ENCODE measurements at regions not wholly inside any gene's neighbourhood (a gene's known extent, or its start where the extent isn't known, plus 50 kb on each side); places are given as distances from the start of the nearest gene placed in this dataset.

DNA sequence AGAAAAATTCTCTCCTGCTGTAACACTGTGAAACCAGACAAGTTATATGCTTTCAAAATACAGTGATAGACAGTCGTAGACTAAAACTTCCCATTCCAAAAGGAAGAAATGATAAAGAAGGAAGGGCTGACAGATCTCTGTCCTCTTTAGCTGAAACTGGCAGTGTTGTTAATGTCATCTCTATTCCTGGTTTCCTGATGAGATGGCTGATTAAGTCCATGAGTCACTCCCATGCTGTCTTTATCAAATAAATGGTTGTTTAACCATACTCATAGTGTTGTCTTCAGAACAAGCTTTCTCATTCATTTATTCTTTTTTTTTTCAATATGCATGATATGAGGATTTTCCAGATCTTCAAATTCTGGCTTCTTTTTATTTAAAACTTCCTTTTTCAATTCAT is 952.2 kb upstream of the WWC1 start:
- H3K4me2 ChIP-seq (ENCODE audit: insufficient read depth, low read length): no peak overlapping the region
- no peaks in the 10 kb centered on the region for H3K9me3 ChIP-seq (ENCODE audit: low read depth, low read length)
- TF ChIP-seq CTCF (IDR thresholded peaks at IDR 0.05; ENCODE audit: extremely low read depth, low read depth, low read length): no peak
- no peaks in the 10 kb centered on the region for H3K79me2 ChIP-seq (ENCODE audit: insufficient read depth, low read length)
- no peak overlapping the region for H3K27ac ChIP-seq (ENCODE audit: low read depth, low read length)
- no peaks in the 10 kb centered on the region for H4K20me1 ChIP-seq (ENCODE audit: insufficient read depth, low read length)
- H2AFZ ChIP-seq (ENCODE audit: low read length): no peak overlapping the region
- no peaks in the 10 kb centered on the region for H3K4me1 ChIP-seq (ENCODE audit: insufficient read depth, low read length)
- no peaks in the 10 kb centered on the region for H3K36me3 ChIP-seq (ENCODE audit: insufficient read depth, low read length)
- H3K27me3 ChIP-seq (ENCODE audit: insufficient read depth, low read length): no peaks in the 10 kb centered on the region
- no peak for DNase-seq (ENCODE audit: insufficient read length, low spot score, missing footprints)
- no peak overlapping the region for H3K4me3 ChIP-seq (ENCODE audit: insufficient read depth, low read length)

- Histone ChIP-seq H3K9me3 (ENCODE audit: low read depth, low read length) (no peaks in the 10 kb centered on the region), H3K27me3 (ENCODE audit: insufficient read depth, low read length) (no peaks in the 10 kb centered on the region), H3K79me2 (ENCODE audit: insufficient read depth, low read length) (no peaks in the 10 kb centered on the region), H3K4me1 (ENCODE audit: insufficient read depth, low read length) (no peaks in the 10 kb centered on the region), H3K36me3 (ENCODE audit: insufficient read depth, low read length) (no peaks in the 10 kb centered on the region), H2AFZ (ENCODE audit: low read length) (no peak overlapping the region), H3K4me3 (ENCODE audit: insufficient read depth, low read length) (no peak overlapping the region), H3K4me2 (ENCODE audit: insufficient read depth, low read length) (no peak overlapping the region), H3K27ac (ENCODE audit: low read depth, low read length) (no peak overlapping the region), H4K20me1 (ENCODE audit: insufficient read depth, low read length) (no peaks in the 10 kb centered on the region)
- DNase-seq (ENCODE audit: insufficient read length, low spot score, missing footprints): no peak
- no peak for TF ChIP-seq CTCF (IDR thresholded peaks at IDR 0.05; ENCODE audit: extremely low read depth, low read depth, low read length)
These were observed 945.0 kb upstream of the WWC1 start for GRCh38 chr5:167346461-167346860.

DNA sequence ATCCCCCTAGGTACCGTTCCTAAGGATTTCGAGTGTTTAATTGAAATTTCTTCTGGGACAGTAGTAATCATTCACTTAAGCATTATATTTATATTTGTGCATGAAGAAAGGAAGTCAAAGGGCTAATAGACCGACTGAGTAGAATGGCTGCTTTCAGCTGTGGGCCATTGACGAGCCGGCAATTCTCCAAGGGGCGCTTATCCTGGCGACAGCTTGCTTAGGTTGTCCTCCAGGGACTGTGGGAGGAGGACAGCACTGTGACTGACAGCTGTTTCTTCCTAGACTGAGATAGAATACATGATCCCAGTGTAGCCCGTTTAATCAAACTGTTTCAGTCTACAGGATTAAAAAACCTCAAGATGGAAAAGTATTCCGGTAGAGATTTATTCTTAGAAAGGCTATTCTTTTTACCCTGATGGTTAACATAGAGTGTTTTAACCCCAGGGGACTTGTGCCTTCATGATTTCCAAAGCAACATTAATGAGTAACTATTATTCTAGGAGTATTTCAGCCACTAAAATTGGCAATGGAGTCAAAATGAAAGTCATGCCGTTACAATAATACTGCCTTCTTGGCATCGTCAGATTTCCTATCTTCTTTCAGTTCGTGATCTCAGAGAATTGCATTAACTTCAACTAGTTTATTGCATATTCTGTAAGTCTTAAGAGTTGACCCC is 943.1 kb upstream of the WWC1 start:
- H3K79me2 ChIP-seq (ENCODE audit: insufficient read depth, low read length): no peaks in the 10 kb centered on the region
- no peak overlapping the region for H3K4me3 ChIP-seq (ENCODE audit: insufficient read depth, low read length)
- H3K4me1 ChIP-seq (ENCODE audit: insufficient read depth, low read length): no peaks in the 10 kb centered on the region
- no peak for DNase-seq (ENCODE audit: insufficient read length, low spot score, missing footprints)
- no peak overlapping the region for H3K27ac ChIP-seq (ENCODE audit: low read depth, low read length)
- peak overlapping the region; percentile 21 for H3K4me2 ChIP-seq (ENCODE audit: insufficient read depth, low read length)
- H4K20me1 ChIP-seq (ENCODE audit: insufficient read depth, low read length): no peaks in the 10 kb centered on the region
- no peaks in the 10 kb centered on the region for H3K9me3 ChIP-seq (ENCODE audit: low read depth, low read length)
- TF ChIP-seq CTCF (IDR thresholded peaks at IDR 0.05; ENCODE audit: extremely low read depth, low read depth, low read length): no peak
- no peak overlapping the region for H2AFZ ChIP-seq (ENCODE audit: low read length)
- no peaks in the 10 kb centered on the region for H3K36me3 ChIP-seq (ENCODE audit: insufficient read depth, low read length)
- no peaks in the 10 kb centered on the region for H3K27me3 ChIP-seq (ENCODE audit: insufficient read depth, low read length)

DNA sequence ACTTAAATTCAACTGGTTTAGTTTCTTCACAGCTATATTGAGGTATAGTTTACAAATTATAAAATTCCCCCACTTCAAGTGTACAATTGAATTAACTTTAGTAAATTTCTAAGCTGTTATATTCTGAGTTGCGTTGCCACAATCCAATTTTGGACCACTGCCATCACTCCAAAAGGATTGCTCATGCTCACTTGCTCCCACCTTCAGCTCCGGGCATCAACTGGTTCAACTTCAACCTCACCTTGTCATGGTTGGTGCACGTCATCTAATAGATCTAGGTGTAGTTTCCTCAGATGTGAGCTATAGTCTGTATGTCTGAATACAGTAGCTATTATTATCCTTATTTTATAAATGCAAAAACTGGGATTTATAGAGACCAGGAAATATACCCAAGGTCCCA is 942.5 kb upstream of the WWC1 start:
- Histone ChIP-seq H4K20me1 (ENCODE audit: insufficient read depth, low read length) (no peaks in the 10 kb centered on the region), H3K9me3 (ENCODE audit: low read depth, low read length) (no peaks in the 10 kb centered on the region), H3K27ac (ENCODE audit: low read depth, low read length) (no peak overlapping the region), H2AFZ (ENCODE audit: low read length) (no peak overlapping the region), H3K4me2 (ENCODE audit: insufficient read depth, low read length) (peak overlapping the region; percentile 21), H3K4me1 (ENCODE audit: insufficient read depth, low read length) (no peaks in the 10 kb centered on the region), H3K79me2 (ENCODE audit: insufficient read depth, low read length) (no peaks in the 10 kb centered on the region), H3K4me3 (ENCODE audit: insufficient read depth, low read length) (no peak overlapping the region), H3K36me3 (ENCODE audit: insufficient read depth, low read length) (no peaks in the 10 kb centered on the region), H3K27me3 (ENCODE audit: insufficient read depth, low read length) (no peaks in the 10 kb centered on the region)
- no peak for TF ChIP-seq CTCF (IDR thresholded peaks at IDR 0.05; ENCODE audit: extremely low read depth, low read depth, low read length)
- no peak for DNase-seq (ENCODE audit: insufficient read length, low spot score, missing footprints)
